GM12872 (cell line): ENCODE measurements at regions not wholly inside any gene's neighbourhood (a gene's known extent, or its start where the extent isn't known, plus 50 kb on each side); places are given as distances from the start of the nearest gene placed in this dataset.

Experiments
- CTCF ChIP-seq: IDR thresholded peaks from 3 replicates; pipeline ENCODE4 v1.5.1; 2011; ENCODE audit warnings: low read depth, mild to moderate bottlenecking, low read length, moderate library complexity; ENCODE audit not compliant: insufficient read depth

- no peak for TF ChIP-seq CTCF
These were observed 126.7 kb downstream of the MTHFS start for GRCh38 chr15:79769933-79770759.

GRCh38 chr15:79773128-79773527 is 123.7 kb downstream of the MTHFS start:
- no peak for TF ChIP-seq CTCF

GRCh38 chr15:79775821-79776220 is 121.0 kb downstream of the MTHFS start:
- no peak for TF ChIP-seq CTCF

- TF ChIP-seq CTCF: no peak
These were observed 118.9 kb downstream of the MTHFS start for GRCh38 chr15:79777916-79778315.

GRCh38 chr15:79778378-79778990 is 118.3 kb downstream of the MTHFS start:
- no peak for TF ChIP-seq CTCF

- TF ChIP-seq CTCF: no peak
These were observed 117.1 kb downstream of the MTHFS start for GRCh38 chr15:79779746-79780145.
